DMS153 treated with DMSO at 0.1 percent for 48 hours (cell line): ENCODE measurements at regions not wholly inside any gene's neighbourhood (a gene's known extent, or its start where the extent isn't known, plus 50 kb on each side); places are given as distances from the start of the nearest gene placed in this dataset.

Experiments used
- DNase-seq: peaks from one replicate; lab custom pipeline; 2025; ENCODE audit not compliant: unreplicated experiment; lab: John Stamatoyannopoulos, UW

GRCh38 chr11:79762279-79762921, 321.6 kb upstream of the TENM4 start:
- DNase-seq: no peak

- DNase-seq: no peak
Measured at GRCh38 chr11:79758325-79758724, 317.5 kb upstream of the TENM4 start.

GRCh38 chr11:79747406-79747805, 306.6 kb upstream of the TENM4 start:
- no peak for DNase-seq

- DNase-seq: no peak
Measured at GRCh38 chr11:79744941-79745340, 304.1 kb upstream of the TENM4 start.

GRCh38 chr11:79742176-79742575, 301.3 kb upstream of the TENM4 start:
- DNase-seq: no peak

- no peak for DNase-seq
Measured at GRCh38 chr11:79739591-79739990, 298.8 kb upstream of the TENM4 start.

GRCh38 chr11:79727221-79727620, 286.4 kb upstream of the TENM4 start:
- DNase-seq: no peak

- no peak for DNase-seq
Measured at GRCh38 chr11:79720115-79720514, 279.3 kb upstream of the TENM4 start.

- DNase-seq: peak; percentile 25
Measured at GRCh38 chr11:79708319-79708932, 267.6 kb upstream of the TENM4 start.

GRCh38 chr11:79705648-79706047, 264.8 kb upstream of the TENM4 start:
- DNase-seq: no peak

GRCh38 chr11:79702303-79702702, 261.5 kb upstream of the TENM4 start:
- no peak for DNase-seq

- no peak for DNase-seq
Measured at GRCh38 chr11:79699246-79699645, 258.4 kb upstream of the TENM4 start.

GRCh38 chr11:79697905-79698304, 257.1 kb upstream of the TENM4 start:
- no peak for DNase-seq

GRCh38 chr11:79694368-79694767, 253.5 kb upstream of the TENM4 start:
- no peak for DNase-seq

GRCh38 chr11:79691445-79691844, 250.6 kb upstream of the TENM4 start:
- no peak for DNase-seq

- no peak for DNase-seq
Measured at GRCh38 chr11:79686703-79687419, 246.0 kb upstream of the TENM4 start.

- DNase-seq: no peak
Measured at GRCh38 chr11:79683930-79684329, 243.1 kb upstream of the TENM4 start.

GRCh38 chr11:79678780-79679452, 238.1 kb upstream of the TENM4 start:
- DNase-seq: no peak

GRCh38 chr11:79676396-79676795, 235.6 kb upstream of the TENM4 start:
- DNase-seq: no peak

- DNase-seq: no peak
Measured at GRCh38 chr11:79675081-79675480, 234.3 kb upstream of the TENM4 start.

GRCh38 chr11:79672786-79673185, 232.0 kb upstream of the TENM4 start:
- DNase-seq: no peak

- no peak for DNase-seq
Measured at GRCh38 chr11:79671401-79671800, 230.6 kb upstream of the TENM4 start.
